OCI-LY3 (cell line): ENCODE measurements at regions not wholly inside any gene's neighbourhood (a gene's known extent, or its start where the extent isn't known, plus 50 kb on each side); places are given as distances from the start of the nearest gene placed in this dataset.

ENCODE experiments used
- CTCF ChIP-seq: fragments of 200-600, 300-600 bp; sonication (generic); IDR thresholded peaks from 2 replicates; pipeline ENCODE4 v1.5.1; 2014; ENCODE audit warnings: antibody characterized with exemption, low read length, low read depth
- EZH2phosphoT487 ChIP-seq: fragments of 200-600 bp; shearing (Covaris generic); IDR thresholded peaks from 2 replicates; pipeline ENCODE4 v1.6.1; 2018; ENCODE audit warnings: antibody characterized with exemption, mixed run types, low read depth

DNA sequence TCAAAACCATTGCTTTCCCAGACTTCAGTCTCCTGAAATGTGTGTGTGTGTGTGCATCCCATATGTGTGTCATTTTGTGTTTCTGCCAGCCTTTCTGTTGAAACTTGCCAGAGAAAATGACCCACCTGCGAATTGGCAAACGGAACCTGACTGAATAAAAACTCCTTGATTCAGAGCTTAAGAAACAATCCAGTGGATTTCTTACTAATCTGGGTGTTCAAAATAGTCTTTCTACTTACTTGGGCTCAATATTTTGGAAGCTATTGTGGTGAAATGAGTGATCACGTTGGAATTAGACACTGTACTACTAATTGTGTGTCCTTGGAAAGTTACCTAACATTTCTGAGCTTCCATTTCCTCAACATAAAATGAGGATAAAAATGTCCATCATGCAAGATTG is 138.9 kb upstream of the ERG start:
- TF ChIP-seq CTCF (no peak), EZH2phosphoT487 (no peak)
